Neuronal stem cell (in vitro differentiated cells): ENCODE measurements at regions not wholly inside any gene's neighbourhood (a gene's known extent, or its start where the extent isn't known, plus 50 kb on each side); places are given as distances from the start of the nearest gene placed in this dataset.

Experiments used
- DNase-seq: peaks from one replicate; pipeline ENCODE4 v3.0.0-alpha.2; 2013; ENCODE audit warnings: low spot score
- H2AFZ ChIP-seq: one replicate; pipeline ENCODE4 v1.6.1; 2013; ENCODE audit warnings: mild to moderate bottlenecking, low read length, inconsistent platforms
- H2AK5ac ChIP-seq: 2 replicates; pipeline ENCODE4 v1.6.1; 2013; ENCODE audit warnings: low read depth, mild to moderate bottlenecking, inconsistent platforms, low read length, moderate library complexity, mixed read lengths
- H2BK120ac ChIP-seq: 2 replicates; pipeline ENCODE4 v1.6.1; 2013; ENCODE audit warnings: low read depth, mild to moderate bottlenecking, inconsistent platforms, low read length, moderate library complexity, mixed read lengths
- H2BK12ac ChIP-seq: one replicate; pipeline ENCODE4 v1.6.1; 2013; ENCODE audit warnings: low read length, inconsistent platforms
- H2BK15ac ChIP-seq: 2 replicates; pipeline ENCODE4 v1.6.1; 2013; ENCODE audit warnings: mild to moderate bottlenecking, low read length, inconsistent platforms, mixed read lengths
- H2BK5ac ChIP-seq: one replicate; pipeline ENCODE4 v1.6.1; 2013; ENCODE audit warnings: inconsistent platforms, mild to moderate bottlenecking, low read length, moderate library complexity
- H3K14ac ChIP-seq: one replicate; pipeline ENCODE4 v1.6.1; 2013; ENCODE audit warnings: low read length, inconsistent platforms
- H3K18ac ChIP-seq: 2 replicates; pipeline ENCODE4 v1.6.1; 2013; ENCODE audit warnings: low read length, inconsistent platforms
- H3K23ac ChIP-seq: 2 replicates; pipeline ENCODE4 v1.6.1; 2013; ENCODE audit warnings: low read depth, mild to moderate bottlenecking, mixed read lengths, low read length, inconsistent platforms; ENCODE audit not compliant: poor library complexity
- H3K27ac ChIP-seq: replicated peaks from 3 replicates; pipeline ENCODE4 v1.5.1; 2013; ENCODE audit warnings: low read length, inconsistent platforms
- H3K27me3 ChIP-seq, 3 experiments: 2 replicates each; pipeline ENCODE4 v1.6.1; 2013; ENCODE audit warnings: low read length in 3 of 3, mild to moderate bottlenecking in 2 of 3, inconsistent platforms in 1 of 3, low read depth in 1 of 3, mixed read lengths in 1 of 3, moderate library complexity in 1 of 3; ENCODE audit not compliant: control insufficient read depth in 3 of 3, insufficient read depth in 3 of 3
- H3K36me3 ChIP-seq, 2 donors: replicated peaks in 1 of 2; 2 replicates each; pipeline ENCODE4 v1.6.1; 2013; ENCODE audit warnings: low read length in 2 of 2; ENCODE audit not compliant: control insufficient read depth in 2 of 2, insufficient read depth in 2 of 2
- H3K4ac ChIP-seq: 2 replicates; pipeline ENCODE4 v1.6.1; 2013; ENCODE audit warnings: inconsistent platforms, mild to moderate bottlenecking, low read length, moderate library complexity
- H3K4me1 ChIP-seq, 2 donors: 1 replicate in 1 of 2; 2 replicates in 1 of 2; pipeline ENCODE4 v1.6.1; 2013; ENCODE audit warnings: low read length in 2 of 2, low read depth in 1 of 2; ENCODE audit not compliant: control insufficient read depth in 2 of 2, insufficient read depth in 1 of 2
- H3K4me2 ChIP-seq: one replicate; pipeline ENCODE4 v1.6.1; 2013; ENCODE audit warnings: mild to moderate bottlenecking, low read length, inconsistent platforms; ENCODE audit not compliant: insufficient read depth, poor library complexity, severe bottlenecking
- H3K4me3 ChIP-seq, 2 donors: 2 replicates each; pipeline ENCODE4 v1.5.1; 2013; ENCODE audit warnings: low read length in 2 of 2, mild to moderate bottlenecking in 2 of 2, inconsistent platforms in 1 of 2, moderate library complexity in 1 of 2
- H3K79me1 ChIP-seq: one replicate; pipeline ENCODE4 v1.6.1; 2013; ENCODE audit warnings: low read depth, mild to moderate bottlenecking, inconsistent platforms, low read length, moderate library complexity
- H3K9ac ChIP-seq: one replicate; pipeline ENCODE4 v1.6.1; 2013; ENCODE audit warnings: mild to moderate bottlenecking, low read depth, low read length, inconsistent platforms; ENCODE audit not compliant: poor library complexity
- H3K9me3 ChIP-seq, 2 donors: replicated peaks in 1 of 2; 2 replicates each; pipeline versions ENCODE3 to v1.6.1; 2013; ENCODE audit warnings: low read length in 2 of 2, mild to moderate bottlenecking in 2 of 2, inconsistent platforms in 1 of 2, low read depth in 1 of 2, mixed read lengths in 1 of 2, moderate library complexity in 1 of 2; ENCODE audit not compliant: control insufficient read depth in 2 of 2, insufficient read depth in 1 of 2
- H4K8ac ChIP-seq: one replicate; pipeline ENCODE4 v1.6.1; 2013; ENCODE audit warnings: low read depth, mild to moderate bottlenecking, inconsistent platforms, low read length, moderate library complexity
- H4K91ac ChIP-seq: one replicate; pipeline ENCODE4 v1.6.1; 2013; ENCODE audit warnings: low read length, low read depth, mild to moderate bottlenecking, inconsistent platforms; ENCODE audit not compliant: poor library complexity
- WGBS, 2 donors: extraction: QIAGEN DNeasy Blood & Tissue Kit; methylation state at CpG; one replicate each; pipeline ENCODE4 v1.1.7; 2013; ENCODE audit warnings: missing lambda C conversion rate in 2 of 2, mixed read lengths in 1 of 2; ENCODE audit not compliant: insufficient read length in 2 of 2, insufficient replicate concordance in 1 of 2; ENCODE audit errors: extremely low coverage in 2 of 2; 5-methylcytosine and 5-hydroxymethylcytosine counted together

GRCh38 chr1:98176936-98177335, 256.1 kb upstream of the DPYD start:
- no peak overlapping the region for H3K27ac ChIP-seq
- no peaks in the 10 kb centered on the region for H3K9me3 ChIP-seq
- H4K91ac ChIP-seq, result no peak overlapping the region
- H3K4me2 ChIP-seq, result no peak overlapping the region
- H2BK120ac ChIP-seq, result no peak overlapping the region
- no peaks in the 10 kb centered on the region for H3K79me1 ChIP-seq
- no peak overlapping the region for H2AFZ ChIP-seq
- no peak overlapping the region for H3K4ac ChIP-seq
- H3K23ac ChIP-seq, result no peak overlapping the region
- no peaks in the 10 kb centered on the region for H3K27me3 ChIP-seq
- no CpG with 5 or more reads among the region's 3 CpGs for WGBS, 2 donors
- no peaks in the 10 kb centered on the region for H3K36me3 ChIP-seq
- no peak overlapping the region for H2BK12ac ChIP-seq
- no peak overlapping the region for H2BK15ac ChIP-seq
- no peak overlapping the region for H3K4me3 ChIP-seq
- no peak for DNase-seq
- H3K9ac ChIP-seq, result no peak overlapping the region
- H2BK5ac ChIP-seq, result no peak overlapping the region
- H4K8ac ChIP-seq, result no peak overlapping the region
- H3K18ac ChIP-seq, result no peak overlapping the region
- H3K4me1 ChIP-seq, result peaks cover 0 to 1% of the 10 kb centered on the region in 2 donors
- H2AK5ac ChIP-seq, result no peak overlapping the region
- no peak overlapping the region for H3K14ac ChIP-seq

GRCh38 chr1:98176414-98176813, 255.6 kb upstream of the DPYD start:
- H3K27me3 ChIP-seq, result no peaks in the 10 kb centered on the region

GRCh38 chr1:98172578-98172977, 251.7 kb upstream of the DPYD start:
- Histone ChIP-seq H2AFZ (no peak overlapping the region), H3K27me3 (no peaks in the 10 kb centered on the region), H2BK5ac (no peak overlapping the region), H3K23ac (no peak overlapping the region), H3K4me2 (no peak overlapping the region), H3K14ac (no peak overlapping the region), H3K36me3 (no peaks in the 10 kb centered on the region), H3K4ac (no peak overlapping the region), H3K9me3 (no peaks in the 10 kb centered on the region), H3K27ac (no peak overlapping the region), H3K9ac (no peak overlapping the region), H4K8ac (no peak overlapping the region), H2BK15ac (no peak overlapping the region), H2BK12ac (no peak overlapping the region), H3K4me3 (no peak overlapping the region), H4K91ac (no peak overlapping the region), H2BK120ac (no peak overlapping the region), H3K18ac (no peak overlapping the region), H2AK5ac (no peak overlapping the region), H3K79me1 (no peaks in the 10 kb centered on the region), H3K4me1 (peaks cover 0 to 1% of the 10 kb centered on the region in 2 donors)
- no peak for DNase-seq
- WGBS, 2 donors, result no CpG with 5 or more reads among the region's 3 CpGs

More at GRCh38 chr1:98176414-98176813, 255.6 kb upstream of the DPYD start:
- no peak overlapping the region for H2BK120ac ChIP-seq
- no peak overlapping the region for H2AFZ ChIP-seq
- no peak overlapping the region for H2BK5ac ChIP-seq
- no peak for DNase-seq
- H4K8ac ChIP-seq, result no peak overlapping the region
- H2BK15ac ChIP-seq, result no peak overlapping the region
- H3K27ac ChIP-seq, result no peak overlapping the region
- H3K4me1 ChIP-seq, result peaks cover 0 to 1% of the 10 kb centered on the region in 2 donors
- no peak overlapping the region for H3K23ac ChIP-seq
- no peak overlapping the region for H2BK12ac ChIP-seq
- H3K14ac ChIP-seq, result no peak overlapping the region
- H3K9ac ChIP-seq, result no peak overlapping the region
- no peak overlapping the region for H4K91ac ChIP-seq
- no peaks in the 10 kb centered on the region for H3K9me3 ChIP-seq
- H2AK5ac ChIP-seq, result no peak overlapping the region
- H3K18ac ChIP-seq, result no peak overlapping the region
- H3K4me3 ChIP-seq, result no peak overlapping the region
- H3K79me1 ChIP-seq, result no peaks in the 10 kb centered on the region
- H3K4me2 ChIP-seq, result no peak overlapping the region
- no peaks in the 10 kb centered on the region for H3K36me3 ChIP-seq
- H3K4ac ChIP-seq, result no peak overlapping the region

- Histone ChIP-seq H2BK15ac (no peak overlapping the region), H3K4me1 (peaks cover 0 to 1% of the 10 kb centered on the region in 2 donors), H2AK5ac (no peak overlapping the region), H3K14ac (no peak overlapping the region), H3K9ac (no peak overlapping the region), H2BK120ac (no peak overlapping the region), H2AFZ (no peak overlapping the region), H3K36me3 (no peaks in the 10 kb centered on the region), H3K27ac (no peak overlapping the region), H3K79me1 (no peaks in the 10 kb centered on the region), H3K4me3 (no peak overlapping the region), H3K27me3 (no peaks in the 10 kb centered on the region), H4K8ac (no peak overlapping the region), H3K18ac (no peak overlapping the region), H2BK12ac (no peak overlapping the region), H2BK5ac (no peak overlapping the region), H4K91ac (no peak overlapping the region), H3K23ac (no peak overlapping the region), H3K4ac (no peak overlapping the region), H3K4me2 (no peak overlapping the region), H3K9me3 (no peaks in the 10 kb centered on the region)
- no peak for DNase-seq
- no CpG with 5 or more reads among the region's 2 CpGs for whole genome bisulfite sequencing, 2 donors
These were observed 251.2 kb upstream of the DPYD start for GRCh38 chr1:98172022-98172421.
